AG04449 (cell line): ENCODE measurements at regions not wholly inside any gene's neighbourhood (a gene's known extent, or its start where the extent isn't known, plus 50 kb on each side); places are given as distances from the start of the nearest gene placed in this dataset.

Experiments used
- CTCF ChIA-PET: fragments of 350-600 bp; formaldehyde crosslinking; extraction: SDS; loops from one replicate; lab custom pipeline; 2021; ENCODE audit warnings: antibody characterized with exemption; lab: Yijun Ruan, JAX
- POLR2A ChIA-PET: fragments of 400-600, 350-600 bp; formaldehyde crosslinking; extraction: SDS; loops from one replicate; lab custom pipeline; 2020; ENCODE audit warnings: antibody characterized with exemption, inconsistent platforms; lab: Yijun Ruan, JAX
- DNase-seq: peaks from one replicate; pipeline ENCODE4 v3.0.0-alpha.2; 2010; ENCODE audit warnings: low read depth, low spot score
- H3K4me3 ChIP-seq: 2 replicates; pipeline ENCODE4 v1.5.1; 2011; ENCODE audit warnings: low read depth, mild to moderate bottlenecking, control low read depth, low read length
- TF ChIP-seq, protein P1 (sequence below): IDR thresholded peaks from one replicate; pipeline ENCODE4 v1.5.1; 2011; ENCODE audit warnings: mild to moderate bottlenecking, moderate library complexity, low read length, control low read depth, inconsistent platforms; ENCODE audit not compliant: insufficient read depth; ENCODE audit errors: missing control alignments

GRCh38 chr14:96674121-96674520 is 123.1 kb upstream of the VRK1 start:
- CTCF ChIA-PET: no interaction called here
- TF ChIP-seq, protein P1, sequence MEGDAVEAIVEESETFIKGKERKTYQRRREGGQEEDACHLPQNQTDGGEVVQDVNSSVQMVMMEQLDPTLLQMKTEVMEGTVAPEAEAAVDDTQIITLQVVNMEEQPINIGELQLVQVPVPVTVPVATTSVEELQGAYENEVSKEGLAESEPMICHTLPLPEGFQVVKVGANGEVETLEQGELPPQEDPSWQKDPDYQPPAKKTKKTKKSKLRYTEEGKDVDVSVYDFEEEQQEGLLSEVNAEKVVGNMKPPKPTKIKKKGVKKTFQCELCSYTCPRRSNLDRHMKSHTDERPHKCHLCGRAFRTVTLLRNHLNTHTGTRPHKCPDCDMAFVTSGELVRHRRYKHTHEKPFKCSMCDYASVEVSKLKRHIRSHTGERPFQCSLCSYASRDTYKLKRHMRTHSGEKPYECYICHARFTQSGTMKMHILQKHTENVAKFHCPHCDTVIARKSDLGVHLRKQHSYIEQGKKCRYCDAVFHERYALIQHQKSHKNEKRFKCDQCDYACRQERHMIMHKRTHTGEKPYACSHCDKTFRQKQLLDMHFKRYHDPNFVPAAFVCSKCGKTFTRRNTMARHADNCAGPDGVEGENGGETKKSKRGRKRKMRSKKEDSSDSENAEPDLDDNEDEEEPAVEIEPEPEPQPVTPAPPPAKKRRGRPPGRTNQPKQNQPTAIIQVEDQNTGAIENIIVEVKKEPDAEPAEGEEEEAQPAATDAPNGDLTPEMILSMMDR: no peak
- POLR2A ChIA-PET: no interaction called here
- no peak overlapping the region for H3K4me3 ChIP-seq
- DNase-seq: no peak

GRCh38 chr14:96676166-96676565 is 121.0 kb upstream of the VRK1 start:
- TF ChIP-seq, protein P1: no peak
- no peak overlapping the region for H3K4me3 ChIP-seq
- DNase-seq: no peak
- ChIA-PET CTCF (no interaction called here), POLR2A (no interaction called here)

GRCh38 chr14:96681829-96682228 is 115.4 kb upstream of the VRK1 start:
- H3K4me3 ChIP-seq: no peak overlapping the region
- no peak for DNase-seq
- CTCF ChIA-PET: no interaction called here
- POLR2A ChIA-PET: no interaction called here
- TF ChIP-seq, protein P1: no peak

GRCh38 chr14:96682401-96682800 is 114.8 kb upstream of the VRK1 start:
- no peak overlapping the region for H3K4me3 ChIP-seq
- no peak for DNase-seq
- TF ChIP-seq, protein P1: no peak
- POLR2A ChIA-PET: no interaction called here
- CTCF ChIA-PET: no interaction called here

GRCh38 chr14:96683562-96684289 is 113.5 kb upstream of the VRK1 start:
- CTCF ChIA-PET: no interaction called here
- H3K4me3 ChIP-seq: no peak overlapping the region
- no peak for DNase-seq
- TF ChIP-seq, protein P1: no peak
- POLR2A ChIA-PET: no interaction called here

GRCh38 chr14:96686126-96686525 is 111.1 kb upstream of the VRK1 start:
- TF ChIP-seq, protein P1: no peak
- H3K4me3 ChIP-seq: no peak overlapping the region
- POLR2A ChIA-PET: no interaction called here
- DNase-seq: no peak
- CTCF ChIA-PET: no interaction called here
